ENCODE measurements at regions not wholly inside any gene's neighbourhood (a gene's known extent, or its start where the extent isn't known, plus 50 kb on each side); places are given as distances from the start of the nearest gene placed in this dataset.
"Not testable (repeated sequence)": the region's sequence is repeated elsewhere in the genome, so short reads cannot be mapped to it uniquely, and the experiment has no call there.

- ATAC-seq (peak; percentile 8 to 27 (median 16)), DNase-seq (no peak)
- H3K27me3 ChIP-seq = no peaks in the 10 kb centered on the region
- WGBS (ENCODE audit: insufficient coverage, low coverage, low lambda C conversion rate, missing lambda C conversion rate) = 64% methylated on average over 7 of the region's 17 CpGs
- no peak overlapping the region for H3K4me3 ChIP-seq
- TF ChIP-seq POLR2A (IDR thresholded peaks at IDR 0.05) (no peak), CTCF (IDR thresholded peaks at IDR 0.05) (no peak)
- intact Hi-C loops (cut with DNase I) = no loop called here
- no peaks in the 10 kb centered on the region for H3K4me1 ChIP-seq
- peaks cover 0 to 20% (median 7%) of the 10 kb centered on the region in 4 donors for H3K36me3 ChIP-seq
- H3K9me3 ChIP-seq = no peaks in the 10 kb centered on the region
- H3K27ac ChIP-seq = no peak overlapping the region
Measured at GRCh38 chr7:66558660-66559465, 69.8 kb upstream of the KCTD7 start.

GRCh38 chr7:66564045-66564444, 64.6 kb upstream of the KCTD7 start:
- Histone ChIP-seq H3K4me3 (no peak overlapping the region), H3K27ac (no peak overlapping the region), H3K36me3 (peaks cover 0 to 7% (median 2%) of the 10 kb centered on the region in 4 donors), H3K4me1 (no peaks in the 10 kb centered on the region), H3K9me3 (no peaks in the 10 kb centered on the region), H3K27me3 (no peaks in the 10 kb centered on the region)
- TF ChIP-seq CTCF (IDR thresholded peaks at IDR 0.05) = no peak
- TF ChIP-seq POLR2A (IDR thresholded peaks at IDR 0.05) = no peak
- WGBS (ENCODE audit: insufficient coverage, low coverage, low lambda C conversion rate, missing lambda C conversion rate) = 90% methylated on average over 5 of the region's 7 CpGs
- DNase-seq (no peak), ATAC-seq (no peak)
- intact Hi-C loops (cut with DNase I) = no loop called here

GRCh38 chr7:66570179-66570578, 58.5 kb upstream of the KCTD7 start:
- H3K4me1 ChIP-seq; intact Hi-C loops (cut with DNase I); ATAC-seq; H3K4me3 ChIP-seq; H3K27me3 ChIP-seq; DNase-seq; H3K27ac ChIP-seq; H3K9me3 ChIP-seq: not testable (repeated sequence)
- 85% methylated on average over 1 of the region's 1 CpG for WGBS (ENCODE audit: insufficient coverage, low coverage, low lambda C conversion rate, missing lambda C conversion rate)
- peaks cover 0 to 34% (median 2%) of the 10 kb centered on the region in 4 donors for H3K36me3 ChIP-seq

- intact Hi-C loops (cut with DNase I) = no loop called here
- ATAC-seq = no peak
- H3K36me3 ChIP-seq = peaks cover 0 to 31% (median 2%) of the 10 kb centered on the region in 4 donors
Measured at GRCh38 chr7:66571568-66571967, 57.1 kb upstream of the KCTD7 start.

GRCh38 chr7:66573782-66574495, 54.7 kb upstream of the KCTD7 start:
- H3K9me3 ChIP-seq; ATAC-seq; H3K27me3 ChIP-seq; H3K4me1 ChIP-seq; intact Hi-C loops (cut with DNase I); H3K27ac ChIP-seq; H3K4me3 ChIP-seq; DNase-seq: not testable (repeated sequence)
- H3K36me3 ChIP-seq = peaks cover 0 to 28% (median 2%) of the 10 kb centered on the region in 4 donors
- 87% methylated on average over 9 of the region's 9 CpGs for WGBS (ENCODE audit: insufficient coverage, low coverage, low lambda C conversion rate, missing lambda C conversion rate)

More at GRCh38 chr7:66571568-66571967, 57.1 kb upstream of the KCTD7 start:
- Histone ChIP-seq H3K9me3 (no peaks in the 10 kb centered on the region), H3K27ac (no peak overlapping the region), H3K4me1 (no peaks in the 10 kb centered on the region), H3K4me3 (no peak overlapping the region), H3K27me3 (no peaks in the 10 kb centered on the region)
- no peak for DNase-seq
- no peak for TF ChIP-seq CTCF (IDR thresholded peaks at IDR 0.05)
- TF ChIP-seq POLR2A (IDR thresholded peaks at IDR 0.05) = no peak

GRCh38 chr7:66574768-66575167, 53.9 kb upstream of the KCTD7 start:
- H3K4me3 ChIP-seq; H3K9me3 ChIP-seq; H3K27me3 ChIP-seq; ATAC-seq; H3K27ac ChIP-seq; intact Hi-C loops (cut with DNase I); H3K4me1 ChIP-seq; DNase-seq: not testable (repeated sequence)
- H3K36me3 ChIP-seq = peaks cover 0 to 27% (median 2%) of the 10 kb centered on the region in 4 donors
- 95% methylated on average over 5 of the region's 5 CpGs for WGBS (ENCODE audit: insufficient coverage, low coverage, low lambda C conversion rate, missing lambda C conversion rate)

All from right lobe of liver (tissue), 6 donors.